ENCODE measurements at regions not wholly inside any gene's neighbourhood (a gene's known extent, or its start where the extent isn't known, plus 50 kb on each side); places are given as distances from the start of the nearest gene placed in this dataset.
"Not testable (repeated sequence)": the region's sequence is repeated elsewhere in the genome, so short reads cannot be mapped to it uniquely, and the experiment has no call there.

DNA sequence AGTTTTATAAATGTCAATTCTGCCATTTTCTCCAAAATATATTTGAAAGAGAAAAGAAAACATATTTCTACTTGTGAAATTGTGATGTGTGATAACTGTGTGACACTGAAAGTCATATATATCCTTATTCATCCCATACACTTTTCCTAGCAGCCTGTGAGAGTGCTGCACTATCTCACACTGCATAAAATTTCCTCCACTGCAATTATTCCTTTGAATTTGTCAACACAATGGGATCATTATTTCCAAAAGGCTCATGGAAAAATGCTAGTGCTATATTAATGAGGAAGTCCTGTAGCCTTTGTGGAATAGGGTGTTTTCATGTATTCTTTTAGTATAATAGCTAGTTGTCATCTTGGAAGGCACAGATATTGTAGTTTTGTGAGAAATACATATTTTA, 504.1 kb downstream of the RPL10L start:
- no peak for DNase-seq (ENCODE audit: low read depth)

- DNase-seq (ENCODE audit: low read depth), result no peak
Measured at GRCh38 chr14:46147024-46147423, 504.6 kb downstream of the RPL10L start.

- DNase-seq (ENCODE audit: low read depth), result no peak
Measured at GRCh38 chr14:46140445-46140844, 511.1 kb downstream of the RPL10L start.

DNA sequence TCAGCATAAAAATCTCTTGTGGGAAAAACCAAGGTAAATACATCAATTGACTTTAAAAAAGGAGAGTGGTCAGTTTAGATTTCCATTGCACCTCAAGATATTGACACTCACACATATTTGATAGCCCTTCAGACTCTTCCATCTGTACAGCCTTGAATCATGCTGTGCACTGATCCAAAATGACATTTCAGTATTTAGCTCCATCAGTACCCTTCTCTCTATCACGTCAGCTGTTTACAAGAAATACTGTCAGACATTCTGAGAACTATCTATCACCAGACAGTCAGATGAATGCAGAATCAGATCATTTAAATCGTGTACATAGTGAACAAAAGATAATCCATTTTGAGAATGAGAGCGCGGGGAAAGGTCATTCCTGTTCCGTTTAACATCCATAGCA, 511.9 kb downstream of the RPL10L start:
- no peak for DNase-seq (ENCODE audit: low read depth)

- no peak for DNase-seq (ENCODE audit: low read depth)
Measured at GRCh38 chr14:46137786-46138185, 513.8 kb downstream of the RPL10L start.

DNA sequence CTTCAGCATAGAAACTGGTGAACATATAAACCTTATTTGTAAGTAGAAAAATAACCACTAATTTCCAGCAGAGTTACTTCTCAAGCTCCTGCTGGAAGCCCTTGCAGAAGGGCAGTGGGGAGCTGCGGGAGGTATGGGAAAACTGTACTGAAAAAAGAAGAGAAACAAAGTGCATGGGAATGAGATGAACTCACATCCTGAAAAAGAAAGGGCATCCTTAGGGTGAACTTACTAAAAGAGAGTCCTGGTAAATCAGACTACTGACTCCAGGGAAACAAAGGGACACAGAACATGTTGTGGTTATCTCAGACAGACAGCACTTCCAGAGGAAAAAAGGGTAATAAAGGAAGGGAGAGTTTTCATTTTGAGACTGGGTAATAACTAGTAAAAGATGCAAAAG, 515.1 kb downstream of the RPL10L start:
- DNase-seq (ENCODE audit: low read depth), result no peak

GRCh38 chr14:46108228-46108627, 543.4 kb downstream of the RPL10L start:
- no peak for DNase-seq (ENCODE audit: low read depth)

GRCh38 chr14:46100901-46101300, 550.7 kb downstream of the RPL10L start:
- DNase-seq (ENCODE audit: low read depth), result not testable (repeated sequence)

DNA sequence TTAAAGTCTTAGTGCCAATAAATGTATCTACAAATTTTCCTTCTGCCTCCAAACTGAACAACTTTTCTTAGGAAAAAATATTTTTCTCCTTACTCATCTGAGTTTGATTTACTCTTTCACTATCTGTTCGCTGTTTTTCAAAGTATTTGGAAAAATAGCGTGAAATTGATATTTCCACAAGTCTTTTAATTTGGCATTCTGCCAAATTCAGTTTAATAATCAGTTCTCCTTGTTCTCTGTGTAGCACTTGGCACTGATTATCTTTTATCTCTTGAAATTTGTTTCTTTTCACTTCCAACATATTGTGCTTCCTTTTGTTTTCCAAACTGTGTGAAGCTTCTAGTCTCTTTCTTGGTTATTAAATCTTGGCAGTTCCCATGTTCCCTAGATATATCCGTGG, 559.8 kb downstream of the RPL10L start:
- DNase-seq (ENCODE audit: low read depth), result no peak

GRCh38 chr14:46087604-46088003, 564.0 kb downstream of the RPL10L start:
- no peak for DNase-seq (ENCODE audit: low read depth)

DNA sequence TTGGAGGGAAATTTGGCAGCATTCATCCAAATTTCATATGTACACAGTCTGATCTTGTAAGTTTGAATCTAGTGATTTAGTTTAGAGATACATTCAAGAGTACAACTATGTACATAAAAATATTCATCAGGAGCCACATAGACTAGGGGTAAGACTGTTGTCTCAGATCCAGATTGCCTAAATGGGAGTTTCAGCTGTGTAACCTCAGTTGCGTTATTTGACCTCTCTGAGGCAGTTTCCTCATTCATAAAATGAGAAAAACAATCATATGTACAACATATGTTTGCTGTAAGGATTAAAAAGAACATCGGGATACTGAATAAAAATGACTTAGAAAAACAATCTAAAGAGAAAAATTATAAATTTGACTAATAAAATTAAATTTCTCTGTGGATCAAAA, 577.5 kb downstream of the RPL10L start:
- DNase-seq (ENCODE audit: low read depth), result no peak

GRCh38 chr14:46063872-46064271, 587.7 kb downstream of the RPL10L start:
- no peak for DNase-seq (ENCODE audit: low read depth)

DNA sequence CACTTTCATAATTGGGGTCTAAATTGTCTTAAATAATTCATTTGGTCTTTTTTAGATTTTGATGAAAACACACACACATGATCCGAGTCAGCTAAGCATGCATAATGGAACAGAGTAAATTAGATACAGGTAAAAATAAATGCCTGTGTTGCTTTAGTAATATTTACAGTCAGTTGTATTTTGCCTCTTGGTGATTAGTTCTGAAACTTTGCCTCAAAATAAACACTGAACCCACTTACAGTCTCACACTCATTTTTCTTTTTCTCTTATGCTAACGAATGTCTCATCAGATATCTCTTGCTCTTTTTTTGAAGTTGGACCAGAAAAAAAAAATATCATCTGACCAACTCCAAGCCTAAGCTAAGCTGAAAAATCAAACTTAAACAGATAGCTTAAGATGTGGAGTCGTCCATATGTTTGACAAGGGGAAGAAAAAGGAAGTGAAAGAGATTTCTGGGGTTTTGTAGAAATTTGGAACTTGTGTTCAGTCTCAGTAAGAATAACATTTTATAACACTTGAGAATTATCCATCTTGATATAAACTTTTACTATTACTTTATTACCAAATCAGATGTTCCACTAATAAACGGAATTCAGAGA, 592.5 kb downstream of the RPL10L start:
- no peak for DNase-seq (ENCODE audit: low read depth)

DNA sequence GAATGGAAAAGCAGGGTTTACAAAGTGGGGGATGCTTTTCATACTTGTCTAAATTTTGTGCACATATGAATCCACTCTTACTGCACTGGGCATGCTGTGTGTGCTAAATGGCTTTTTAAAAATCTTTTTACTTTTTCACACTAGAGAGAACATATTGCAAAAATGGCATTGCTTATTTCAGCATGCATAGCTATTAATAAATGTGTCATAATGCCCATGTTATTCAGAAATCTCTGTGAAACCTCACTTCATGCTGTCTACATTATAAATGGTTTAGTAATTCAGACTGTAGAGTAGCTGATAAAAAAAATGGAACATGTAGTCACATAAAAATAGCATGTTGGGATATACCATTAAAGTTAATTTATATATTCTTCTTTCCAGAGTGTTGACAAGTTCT, 593.8 kb downstream of the RPL10L start:
- no peak for DNase-seq (ENCODE audit: low read depth)

DNA sequence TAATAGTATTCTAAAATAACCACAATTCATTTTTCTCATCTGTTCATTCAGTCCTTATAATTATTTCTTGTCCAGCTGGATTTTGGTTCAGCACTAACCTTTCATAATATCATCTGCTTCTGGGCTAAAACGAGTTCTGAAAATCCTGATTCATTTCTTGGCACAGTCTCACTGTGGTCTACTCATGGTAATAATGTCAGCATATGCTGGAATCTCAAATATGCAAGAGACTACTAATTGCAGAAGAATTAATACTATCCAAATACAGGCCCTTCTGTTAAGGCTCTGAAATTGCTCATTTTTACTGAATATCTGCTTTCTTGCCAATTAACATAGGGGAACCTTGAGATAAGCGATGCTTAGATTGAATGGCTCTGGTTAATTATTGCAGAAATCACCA, 597.1 kb downstream of the RPL10L start:
- peak; percentile 70 for DNase-seq (ENCODE audit: low read depth)

DNA sequence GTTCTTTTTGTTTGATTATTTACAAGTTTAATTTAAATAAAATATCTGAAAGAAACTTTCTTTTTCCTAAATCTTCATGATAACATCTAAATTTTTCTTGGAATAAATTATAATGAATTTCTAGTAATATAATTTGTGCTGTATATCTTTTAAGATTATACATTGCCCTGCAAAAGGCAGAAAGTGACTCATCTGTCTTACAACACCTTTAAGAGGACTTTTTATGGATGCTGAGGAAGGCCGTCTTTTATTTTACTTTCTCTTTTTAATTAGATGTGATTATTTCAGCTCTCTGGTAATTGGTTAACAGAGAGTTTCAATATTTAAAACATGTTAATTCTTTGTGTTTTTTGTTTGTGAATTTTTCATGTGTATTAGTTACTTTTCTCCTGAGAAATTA, 598.4 kb downstream of the RPL10L start:
- DNase-seq (ENCODE audit: low read depth), result no peak

GRCh38 chr14:46051796-46052195, 599.8 kb downstream of the RPL10L start:
- no peak for DNase-seq (ENCODE audit: low read depth)

DNA sequence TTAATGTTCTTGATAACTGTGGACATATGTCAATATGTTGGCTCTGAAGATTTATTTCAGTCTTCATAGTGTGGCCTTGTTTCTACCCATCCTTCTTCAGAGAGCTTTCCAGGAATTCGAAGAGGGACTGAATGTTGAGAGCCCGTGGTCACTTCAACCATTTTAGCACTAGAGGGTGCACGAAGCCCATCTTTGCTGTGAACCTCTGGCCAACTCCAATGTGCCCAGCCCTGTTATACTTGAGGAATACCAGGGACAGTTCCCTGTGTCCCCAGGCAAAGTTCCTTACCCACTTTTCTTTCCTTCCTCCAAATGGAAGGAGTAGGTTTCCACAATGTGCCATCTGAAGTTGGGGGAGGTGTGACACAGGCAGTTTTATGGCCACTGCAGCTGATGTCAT, 603.5 kb downstream of the RPL10L start:
- peak; percentile 37 for DNase-seq (ENCODE audit: low read depth)

DNA sequence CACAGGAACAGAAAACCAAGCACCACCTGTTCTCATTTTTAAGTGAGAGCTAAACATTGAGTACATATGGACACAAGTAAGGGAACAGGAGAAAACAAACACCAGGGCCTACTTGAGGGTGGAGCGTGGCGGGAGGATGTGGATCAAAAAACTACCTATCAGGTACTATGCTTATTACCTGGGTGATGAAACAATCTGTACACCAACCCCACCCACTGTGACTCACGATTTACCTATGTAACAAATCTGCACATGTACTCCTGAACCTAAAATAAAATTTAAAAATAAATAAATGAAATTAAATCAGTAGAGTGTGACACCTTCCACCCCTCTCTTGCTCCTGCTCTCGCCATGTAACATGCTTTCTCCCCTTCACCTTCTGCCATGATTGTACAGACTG, 615.5 kb downstream of the RPL10L start:
- no peak for DNase-seq (ENCODE audit: low read depth)

DNA sequence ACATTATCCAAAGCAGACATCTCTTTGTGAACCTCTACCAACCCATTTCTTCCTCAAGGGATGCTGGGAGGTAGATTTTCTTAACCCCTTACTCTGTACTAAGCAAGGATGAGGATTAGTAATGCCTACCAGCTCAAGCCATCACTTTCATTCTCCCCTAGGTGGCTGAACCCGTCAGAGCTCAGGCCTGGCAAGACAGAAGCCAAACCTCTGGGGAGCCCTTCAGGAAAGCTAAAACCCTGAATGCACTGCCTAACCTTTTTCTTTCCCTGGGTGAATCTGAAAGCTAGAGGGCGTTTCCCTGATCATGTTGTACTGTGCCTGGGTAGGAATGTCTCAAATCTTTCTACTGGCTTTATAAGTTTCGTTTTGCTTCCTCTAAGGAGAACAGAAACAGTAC, 617.3 kb downstream of the RPL10L start:
- no peak for DNase-seq (ENCODE audit: low read depth)

- DNase-seq (ENCODE audit: low read depth), result no peak
Measured at GRCh38 chr14:46018846-46019420, 632.6 kb downstream of the RPL10L start.

DNA sequence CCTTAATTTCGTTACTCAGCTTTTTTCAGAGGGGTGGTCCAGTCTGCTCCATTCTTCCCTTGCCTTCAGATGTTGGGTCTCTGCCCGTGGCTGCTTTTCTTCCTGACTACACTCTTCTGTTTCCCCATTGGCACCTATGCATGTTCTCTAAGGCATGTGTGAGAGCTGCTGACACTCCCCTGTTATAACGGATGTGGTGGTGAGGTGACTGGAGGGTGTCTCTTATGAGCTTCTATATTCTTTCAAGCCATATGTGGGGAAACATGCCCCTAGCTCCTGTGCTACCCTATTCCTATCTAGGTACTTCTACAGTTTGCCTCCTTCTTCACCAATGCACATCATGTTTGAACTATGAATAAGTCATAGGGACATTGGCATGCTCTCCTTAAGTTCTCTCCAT, 643.2 kb downstream of the RPL10L start:
- DNase-seq (ENCODE audit: low read depth), result no peak

GRCh38 chr14:45998554-45998953, 653.0 kb downstream of the RPL10L start:
- no peak for DNase-seq (ENCODE audit: low read depth)

DNA sequence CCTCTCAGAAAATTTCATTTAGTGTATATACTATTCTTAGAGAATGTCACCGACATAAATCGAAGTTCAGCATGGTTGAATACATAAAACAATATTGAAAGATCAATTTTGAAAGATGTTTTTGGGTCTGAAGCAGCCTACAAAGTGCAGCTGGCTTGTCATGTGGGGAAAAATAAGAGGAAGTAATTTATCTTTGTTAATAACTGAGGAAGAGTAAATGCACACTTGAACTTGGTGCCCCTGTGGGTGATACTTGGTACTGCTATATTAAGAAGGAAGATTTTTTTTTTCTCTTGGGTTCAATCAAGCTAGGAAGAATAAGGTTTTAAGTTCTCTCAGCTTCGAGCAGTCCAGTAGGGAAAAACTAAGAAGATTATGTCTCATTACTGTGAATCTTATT, 661.3 kb downstream of the RPL10L start:
- DNase-seq (ENCODE audit: low read depth), result no peak

All from GM04504 (cell line).